SU-DHL-6 (cell line): ENCODE measurements at regions not wholly inside any gene's neighbourhood (a gene's known extent, or its start where the extent isn't known, plus 50 kb on each side); places are given as distances from the start of the nearest gene placed in this dataset.

Source experiments
- EZH2phosphoT487 ChIP-seq: fragments of 200-600 bp; sonication (generic), shearing (Covaris generic); conservative IDR thresholded peaks from 2 replicates; pipeline ENCODE4 v1.6.1; 2018; ENCODE audit warnings: mild to moderate bottlenecking, antibody characterized with exemption, low read length, moderate library complexity, mixed read lengths
- TF ChIP-seq, protein P1 (sequence below): fragments of 200-600 bp; sonication (generic); IDR thresholded peaks from one replicate; pipeline ENCODE4 v1.5.1; 2017; ENCODE audit warnings: antibody characterized with exemption, mild to moderate bottlenecking, low read length, moderate library complexity; ENCODE audit not compliant: insufficient read depth, poor library complexity, severe bottlenecking

DNA sequence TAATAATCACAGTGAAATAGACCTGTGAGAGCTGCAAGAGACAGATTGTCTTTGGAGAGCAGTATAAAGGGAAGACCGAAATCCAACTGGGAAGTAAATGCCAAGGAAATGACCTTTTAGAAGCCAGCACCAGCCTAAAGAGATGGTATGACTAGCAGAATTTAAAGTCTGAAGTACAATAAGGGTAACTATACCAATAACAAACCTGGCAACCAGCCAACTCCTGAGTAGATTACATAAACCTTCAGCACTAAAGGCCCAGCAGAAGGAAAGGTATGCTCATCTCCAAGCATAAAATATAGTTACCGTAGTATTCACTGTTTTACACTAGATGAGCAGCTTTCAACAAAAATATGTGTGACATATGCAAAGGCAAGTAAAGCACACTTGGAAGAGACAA is 155.1 kb upstream of the SATB1 start:
- TF ChIP-seq, protein P1, sequence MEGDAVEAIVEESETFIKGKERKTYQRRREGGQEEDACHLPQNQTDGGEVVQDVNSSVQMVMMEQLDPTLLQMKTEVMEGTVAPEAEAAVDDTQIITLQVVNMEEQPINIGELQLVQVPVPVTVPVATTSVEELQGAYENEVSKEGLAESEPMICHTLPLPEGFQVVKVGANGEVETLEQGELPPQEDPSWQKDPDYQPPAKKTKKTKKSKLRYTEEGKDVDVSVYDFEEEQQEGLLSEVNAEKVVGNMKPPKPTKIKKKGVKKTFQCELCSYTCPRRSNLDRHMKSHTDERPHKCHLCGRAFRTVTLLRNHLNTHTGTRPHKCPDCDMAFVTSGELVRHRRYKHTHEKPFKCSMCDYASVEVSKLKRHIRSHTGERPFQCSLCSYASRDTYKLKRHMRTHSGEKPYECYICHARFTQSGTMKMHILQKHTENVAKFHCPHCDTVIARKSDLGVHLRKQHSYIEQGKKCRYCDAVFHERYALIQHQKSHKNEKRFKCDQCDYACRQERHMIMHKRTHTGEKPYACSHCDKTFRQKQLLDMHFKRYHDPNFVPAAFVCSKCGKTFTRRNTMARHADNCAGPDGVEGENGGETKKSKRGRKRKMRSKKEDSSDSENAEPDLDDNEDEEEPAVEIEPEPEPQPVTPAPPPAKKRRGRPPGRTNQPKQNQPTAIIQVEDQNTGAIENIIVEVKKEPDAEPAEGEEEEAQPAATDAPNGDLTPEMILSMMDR, result no peak
- no peak for TF ChIP-seq EZH2phosphoT487
